ENCODE measurements at regions not wholly inside any gene's neighbourhood (a gene's known extent, or its start where the extent isn't known, plus 50 kb on each side); places are given as distances from the start of the nearest gene placed in this dataset.

GRCh38 chr21:40901691-40902090 lies 54.7 kb upstream of the DSCAM start:
- Histone ChIP-seq H3K4me1 (ENCODE audit: control insufficient read depth, insufficient read depth, low read length) (peaks cover 25% of the 10 kb centered on the region), H3K27ac (ENCODE audit: low read depth, low read length) (peak overlapping the region; percentile 42), H3K27me3 (ENCODE audit: control insufficient read depth, insufficient read depth, low read length) (no peaks in the 10 kb centered on the region), H3K9me3 (ENCODE audit: control insufficient read depth, insufficient read depth, low read length) (peaks cover 2% of the 10 kb centered on the region), H3K4me3 (ENCODE audit: low read depth, low read length) (no peak overlapping the region), H3K36me3 (ENCODE audit: control insufficient read depth, insufficient read depth, low read length) (no peaks in the 10 kb centered on the region)
- 57% methylated on average over 3 of the region's 4 CpGs for WGBS (ENCODE audit: insufficient coverage)
- DNase-seq (ENCODE audit: low read depth in 4 of 6, low spot score in 6 of 6), result peak in 4 of 6 donors; percentile 26 to 79 (median 49)

- no peak overlapping the region for H3K4me3 ChIP-seq (ENCODE audit: low read depth, low read length)
- no peaks in the 10 kb centered on the region for H3K36me3 ChIP-seq (ENCODE audit: control insufficient read depth, insufficient read depth, low read length)
- no peaks in the 10 kb centered on the region for H3K9me3 ChIP-seq (ENCODE audit: control insufficient read depth, insufficient read depth, low read length)
- 31% methylated on average over 1 of the region's 3 CpGs for WGBS (ENCODE audit: insufficient coverage)
- DNase-seq (ENCODE audit: low read depth in 4 of 6, low spot score in 6 of 6), result peak; percentile 67 to 96 (median 82)
- H3K27ac ChIP-seq (ENCODE audit: low read depth, low read length), result peak overlapping the region; percentile 42
- H3K4me1 ChIP-seq (ENCODE audit: control insufficient read depth, insufficient read depth, low read length), result peaks cover 25% of the 10 kb centered on the region
- no peaks in the 10 kb centered on the region for H3K27me3 ChIP-seq (ENCODE audit: control insufficient read depth, insufficient read depth, low read length)
Observed at GRCh38 chr21:40902299-40902698, 55.3 kb upstream of the DSCAM start.

- DNase-seq (ENCODE audit: low read depth in 4 of 6, low spot score in 6 of 6), result peak in 1 of 6 donors; percentile 4
- Histone ChIP-seq H3K4me3 (ENCODE audit: low read depth, low read length) (no peak overlapping the region), H3K27me3 (ENCODE audit: control insufficient read depth, insufficient read depth, low read length) (no peaks in the 10 kb centered on the region), H3K9me3 (ENCODE audit: control insufficient read depth, insufficient read depth, low read length) (no peaks in the 10 kb centered on the region), H3K27ac (ENCODE audit: low read depth, low read length) (peak overlapping the region; percentile 12), H3K36me3 (ENCODE audit: control insufficient read depth, insufficient read depth, low read length) (no peaks in the 10 kb centered on the region), H3K4me1 (ENCODE audit: control insufficient read depth, insufficient read depth, low read length) (peaks cover 25% of the 10 kb centered on the region)
- no CpG with 5 or more reads among the region's 3 CpGs for WGBS (ENCODE audit: insufficient coverage)
Observed at GRCh38 chr21:40902993-40903392, 56.0 kb upstream of the DSCAM start.

GRCh38 chr21:40905251-40905650 lies 58.3 kb upstream of the DSCAM start:
- Histone ChIP-seq H3K27me3 (ENCODE audit: control insufficient read depth, insufficient read depth, low read length) (no peaks in the 10 kb centered on the region), H3K9me3 (ENCODE audit: control insufficient read depth, insufficient read depth, low read length) (no peaks in the 10 kb centered on the region), H3K4me1 (ENCODE audit: control insufficient read depth, insufficient read depth, low read length) (peaks cover 21% of the 10 kb centered on the region), H3K4me3 (ENCODE audit: low read depth, low read length) (no peak overlapping the region), H3K36me3 (ENCODE audit: control insufficient read depth, insufficient read depth, low read length) (no peaks in the 10 kb centered on the region), H3K27ac (ENCODE audit: low read depth, low read length) (no peak overlapping the region)
- peak in 1 of 6 donors; percentile 49 for DNase-seq (ENCODE audit: low read depth in 4 of 6, low spot score in 6 of 6)
- WGBS (ENCODE audit: insufficient coverage), result 23% methylated on average over 2 of the region's 3 CpGs

- DNase-seq (ENCODE audit: low read depth in 4 of 6, low spot score in 6 of 6), result no peak
- no peak overlapping the region for H3K4me3 ChIP-seq (ENCODE audit: low read depth, low read length)
- no peaks in the 10 kb centered on the region for H3K36me3 ChIP-seq (ENCODE audit: control insufficient read depth, insufficient read depth, low read length)
- H3K27ac ChIP-seq (ENCODE audit: low read depth, low read length), result no peak overlapping the region
- H3K9me3 ChIP-seq (ENCODE audit: control insufficient read depth, insufficient read depth, low read length), result no peaks in the 10 kb centered on the region
- H3K4me1 ChIP-seq (ENCODE audit: control insufficient read depth, insufficient read depth, low read length), result peaks cover 11% of the 10 kb centered on the region
- WGBS (ENCODE audit: insufficient coverage), result 80% methylated on average over 2 of the region's 5 CpGs
- H3K27me3 ChIP-seq (ENCODE audit: control insufficient read depth, insufficient read depth, low read length), result no peaks in the 10 kb centered on the region
Observed at GRCh38 chr21:40912375-40912774, 65.4 kb upstream of the DSCAM start.

GRCh38 chr21:40915114-40915513 lies 68.2 kb upstream of the DSCAM start:
- DNase-seq (ENCODE audit: low read depth in 4 of 6, low spot score in 6 of 6), result no peak
- 89% methylated on average over 6 of the region's 6 CpGs for WGBS (ENCODE audit: insufficient coverage)
- Histone ChIP-seq H3K4me1 (ENCODE audit: control insufficient read depth, insufficient read depth, low read length) (peaks cover 11% of the 10 kb centered on the region), H3K4me3 (ENCODE audit: low read depth, low read length) (no peak overlapping the region), H3K36me3 (ENCODE audit: control insufficient read depth, insufficient read depth, low read length) (no peaks in the 10 kb centered on the region), H3K27ac (ENCODE audit: low read depth, low read length) (no peak overlapping the region), H3K9me3 (ENCODE audit: control insufficient read depth, insufficient read depth, low read length) (no peaks in the 10 kb centered on the region), H3K27me3 (ENCODE audit: control insufficient read depth, insufficient read depth, low read length) (no peaks in the 10 kb centered on the region)

- Histone ChIP-seq H3K27ac (ENCODE audit: low read depth, low read length) (no peak overlapping the region), H3K4me1 (ENCODE audit: control insufficient read depth, insufficient read depth, low read length) (no peaks in the 10 kb centered on the region), H3K9me3 (ENCODE audit: control insufficient read depth, insufficient read depth, low read length) (peaks cover 6% of the 10 kb centered on the region), H3K4me3 (ENCODE audit: low read depth, low read length) (no peak overlapping the region), H3K36me3 (ENCODE audit: control insufficient read depth, insufficient read depth, low read length) (no peaks in the 10 kb centered on the region), H3K27me3 (ENCODE audit: control insufficient read depth, insufficient read depth, low read length) (no peaks in the 10 kb centered on the region)
- peak in 2 of 6 donors; percentile 43 to 64 for DNase-seq (ENCODE audit: low read depth in 4 of 6, low spot score in 6 of 6)
- 29% methylated on average over 3 of the region's 8 CpGs for WGBS (ENCODE audit: insufficient coverage)
Observed at GRCh38 chr21:40923407-40923806, 76.4 kb upstream of the DSCAM start.

- Histone ChIP-seq H3K4me3 (ENCODE audit: low read depth, low read length) (no peak overlapping the region), H3K27ac (ENCODE audit: low read depth, low read length) (no peak overlapping the region), H3K9me3 (ENCODE audit: control insufficient read depth, insufficient read depth, low read length) (peaks cover 6% of the 10 kb centered on the region), H3K36me3 (ENCODE audit: control insufficient read depth, insufficient read depth, low read length) (no peaks in the 10 kb centered on the region), H3K4me1 (ENCODE audit: control insufficient read depth, insufficient read depth, low read length) (no peaks in the 10 kb centered on the region), H3K27me3 (ENCODE audit: control insufficient read depth, insufficient read depth, low read length) (no peaks in the 10 kb centered on the region)
- DNase-seq (ENCODE audit: low read depth in 4 of 6, low spot score in 6 of 6), result no peak
- WGBS (ENCODE audit: insufficient coverage), result 64% methylated on average over 6 of the region's 7 CpGs
Observed at GRCh38 chr21:40923901-40924300, 76.9 kb upstream of the DSCAM start.

- Histone ChIP-seq H3K9me3 (ENCODE audit: control insufficient read depth, insufficient read depth, low read length) (peaks cover 6% of the 10 kb centered on the region), H3K4me1 (ENCODE audit: control insufficient read depth, insufficient read depth, low read length) (no peaks in the 10 kb centered on the region), H3K27ac (ENCODE audit: low read depth, low read length) (no peak overlapping the region), H3K4me3 (ENCODE audit: low read depth, low read length) (no peak overlapping the region), H3K27me3 (ENCODE audit: control insufficient read depth, insufficient read depth, low read length) (no peaks in the 10 kb centered on the region), H3K36me3 (ENCODE audit: control insufficient read depth, insufficient read depth, low read length) (no peaks in the 10 kb centered on the region)
- no peak for DNase-seq (ENCODE audit: low read depth in 4 of 6, low spot score in 6 of 6)
- WGBS (ENCODE audit: insufficient coverage), result 62% methylated on average over 9 of the region's 9 CpGs
Observed at GRCh38 chr21:40924641-40925040, 77.7 kb upstream of the DSCAM start.

- no peak for DNase-seq (ENCODE audit: low read depth in 4 of 6, low spot score in 6 of 6)
- no peaks in the 10 kb centered on the region for H3K36me3 ChIP-seq (ENCODE audit: control insufficient read depth, insufficient read depth, low read length)
- H3K4me3 ChIP-seq (ENCODE audit: low read depth, low read length), result no peak overlapping the region
- H3K27ac ChIP-seq (ENCODE audit: low read depth, low read length), result no peak overlapping the region
- peaks cover 6% of the 10 kb centered on the region for H3K9me3 ChIP-seq (ENCODE audit: control insufficient read depth, insufficient read depth, low read length)
- H3K27me3 ChIP-seq (ENCODE audit: control insufficient read depth, insufficient read depth, low read length), result no peaks in the 10 kb centered on the region
- no peaks in the 10 kb centered on the region for H3K4me1 ChIP-seq (ENCODE audit: control insufficient read depth, insufficient read depth, low read length)
Observed at GRCh38 chr21:40926238-40926637, 79.3 kb upstream of the DSCAM start.

All from spinal cord (tissue), 9 donors.